SIG-M5 treated with dmso at 0.1 percent for 504 hours (cell line): ENCODE measurements at regions not wholly inside any gene's neighbourhood (a gene's known extent, or its start where the extent isn't known, plus 50 kb on each side); places are given as distances from the start of the nearest gene placed in this dataset.

ENCODE experiments used
- DNase-seq: peaks from one replicate; lab custom pipeline; 2025; ENCODE audit not compliant: unreplicated experiment; lab: John Stamatoyannopoulos, UW

GRCh38 chr9:116003397-116003796, 150.2 kb upstream of the PAPPA start:
- DNase-seq, result no peak

GRCh38 chr9:116005205-116005604, 148.4 kb upstream of the PAPPA start:
- no peak for DNase-seq

- no peak for DNase-seq
Measured at GRCh38 chr9:116007824-116008223, 145.8 kb upstream of the PAPPA start.

GRCh38 chr9:116008278-116008677, 145.3 kb upstream of the PAPPA start:
- no peak for DNase-seq

- no peak for DNase-seq
Measured at GRCh38 chr9:116009420-116009819, 144.2 kb upstream of the PAPPA start.

- no peak for DNase-seq
Measured at GRCh38 chr9:116015855-116016254, 137.7 kb upstream of the PAPPA start.

GRCh38 chr9:116020146-116020545, 133.4 kb upstream of the PAPPA start:
- DNase-seq, result no peak

- no peak for DNase-seq
Measured at GRCh38 chr9:116020801-116021200, 132.8 kb upstream of the PAPPA start.

GRCh38 chr9:116027096-116027495, 126.5 kb upstream of the PAPPA start:
- DNase-seq, result no peak

GRCh38 chr9:116027511-116027910, 126.1 kb upstream of the PAPPA start:
- no peak for DNase-seq

- DNase-seq, result no peak
Measured at GRCh38 chr9:116027951-116028350, 125.6 kb upstream of the PAPPA start.

GRCh38 chr9:116030517-116030916, 123.1 kb upstream of the PAPPA start:
- DNase-seq, result no peak

- DNase-seq, result no peak
Measured at GRCh38 chr9:116032683-116033440, 120.7 kb upstream of the PAPPA start.

GRCh38 chr9:116039312-116039711, 114.3 kb upstream of the PAPPA start:
- no peak for DNase-seq

GRCh38 chr9:116039893-116040292, 113.7 kb upstream of the PAPPA start:
- DNase-seq, result no peak

- no peak for DNase-seq
Measured at GRCh38 chr9:116042321-116042720, 111.3 kb upstream of the PAPPA start.

- DNase-seq, result no peak
Measured at GRCh38 chr9:116045083-116045482, 108.5 kb upstream of the PAPPA start.

- DNase-seq, result no peak
Measured at GRCh38 chr9:116048081-116048480, 105.5 kb upstream of the PAPPA start.

GRCh38 chr9:116049456-116049855, 104.1 kb upstream of the PAPPA start:
- no peak for DNase-seq

- no peak for DNase-seq
Measured at GRCh38 chr9:116051528-116051927, 102.1 kb upstream of the PAPPA start.

GRCh38 chr9:116055536-116055935, 98.1 kb upstream of the PAPPA start:
- DNase-seq, result no peak

GRCh38 chr9:116057371-116057770, 96.2 kb upstream of the PAPPA start:
- DNase-seq, result no peak

- DNase-seq, result no peak
Measured at GRCh38 chr9:116058421-116058820, 95.2 kb upstream of the PAPPA start.
